ENCODE measurements at regions not wholly inside any gene's neighbourhood (a gene's known extent, or its start where the extent isn't known, plus 50 kb on each side); places are given as distances from the start of the nearest gene placed in this dataset.

DNA sequence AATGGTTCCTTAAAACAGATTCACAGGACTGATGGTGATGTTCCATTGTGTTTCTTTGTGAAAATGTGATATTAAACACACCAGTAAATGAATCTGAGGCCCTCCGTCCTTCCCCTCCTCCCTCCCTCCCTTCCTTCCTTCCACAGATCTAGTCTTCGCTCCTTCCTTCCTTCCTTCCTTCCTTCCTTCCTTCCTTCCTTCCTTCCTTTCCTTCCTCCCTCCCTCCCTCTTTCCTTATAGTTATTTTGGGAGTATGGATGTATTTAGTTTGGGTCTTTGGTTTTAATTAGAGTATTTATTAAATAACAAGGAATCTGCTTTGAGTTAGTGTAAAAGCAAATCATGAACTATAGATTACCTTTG lies 410.8 kb downstream of the PCNX1 start:
- no peak for DNase-seq
- intact Hi-C loops (cut with DNase I): no loop called here
- ATAC-seq: no peak

DNA sequence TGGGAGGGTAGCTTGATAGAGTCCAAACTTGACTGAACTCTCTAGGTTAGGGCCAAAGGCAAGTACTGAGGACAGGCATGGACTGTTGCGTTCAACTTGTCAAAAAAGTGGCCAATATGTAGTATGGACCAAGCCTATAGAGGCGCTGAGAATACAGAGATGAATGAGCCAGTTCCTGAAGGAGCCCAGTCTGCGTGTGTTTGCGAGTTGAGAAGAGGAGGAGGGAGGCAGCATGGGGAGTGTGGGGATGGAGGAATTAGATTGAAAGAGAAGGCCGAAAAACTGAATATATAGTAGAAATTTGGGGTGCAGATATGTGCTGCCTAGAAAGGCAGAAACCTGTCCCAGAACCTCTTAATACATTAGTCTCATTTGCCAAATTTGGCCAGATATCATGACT lies 412.4 kb downstream of the PCNX1 start:
- DNase-seq (no peak), ATAC-seq (peak in 1 of 2 donors; percentile 4)
- intact Hi-C loops (cut with DNase I): loop anchor here in 1 of 2 donors (10.0 kb wide), 2 partner anchors 185 to 435 kb away; no protein-coding TSS in a partner anchor

DNA sequence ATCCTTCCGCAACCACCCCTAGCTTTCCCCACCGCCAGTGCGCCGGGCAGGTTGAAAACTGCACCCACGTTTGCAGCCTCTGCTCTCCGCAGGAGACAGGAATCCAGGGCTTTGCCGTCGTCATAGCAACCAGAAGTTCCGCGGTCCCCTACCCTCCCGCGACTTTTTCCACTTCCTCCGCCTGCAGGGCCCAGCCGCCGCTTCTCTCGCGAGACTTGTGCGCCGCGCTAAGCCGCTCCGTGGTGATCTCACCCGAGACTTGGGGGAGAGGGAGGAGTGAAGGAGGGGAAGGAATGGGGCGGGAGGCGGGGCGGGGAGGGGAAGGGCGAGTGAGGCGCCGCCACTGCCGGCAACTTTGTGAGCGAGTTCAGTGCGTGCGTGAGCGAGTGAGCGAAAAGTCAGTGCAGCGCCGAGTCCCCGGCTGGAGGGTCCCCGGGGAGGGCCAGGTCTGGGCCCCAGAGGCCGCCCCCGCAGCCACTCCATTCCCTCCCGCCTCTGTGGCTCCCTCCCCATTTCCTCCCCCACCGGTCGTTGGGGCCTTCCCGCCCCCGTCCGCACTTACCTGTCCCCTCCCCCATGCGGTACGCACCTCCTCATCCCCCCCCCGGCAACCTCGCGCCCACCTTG lies 413.0 kb downstream of the PCNX1 start, which contains the start of gene SIPA1L1:
Gene SIPA1L1, plus strand, starts transcription at position 370 of the 627 bp plus-strand sequence.
- DNase-seq: peak; percentile 98
- intact Hi-C loops (cut with DNase I): loop anchor here in 1 of 2 donors (10.0 kb wide), 2 partner anchors 185 to 435 kb away; no protein-coding TSS in a partner anchor
- peak; percentile 96 to 97 for ATAC-seq

DNA sequence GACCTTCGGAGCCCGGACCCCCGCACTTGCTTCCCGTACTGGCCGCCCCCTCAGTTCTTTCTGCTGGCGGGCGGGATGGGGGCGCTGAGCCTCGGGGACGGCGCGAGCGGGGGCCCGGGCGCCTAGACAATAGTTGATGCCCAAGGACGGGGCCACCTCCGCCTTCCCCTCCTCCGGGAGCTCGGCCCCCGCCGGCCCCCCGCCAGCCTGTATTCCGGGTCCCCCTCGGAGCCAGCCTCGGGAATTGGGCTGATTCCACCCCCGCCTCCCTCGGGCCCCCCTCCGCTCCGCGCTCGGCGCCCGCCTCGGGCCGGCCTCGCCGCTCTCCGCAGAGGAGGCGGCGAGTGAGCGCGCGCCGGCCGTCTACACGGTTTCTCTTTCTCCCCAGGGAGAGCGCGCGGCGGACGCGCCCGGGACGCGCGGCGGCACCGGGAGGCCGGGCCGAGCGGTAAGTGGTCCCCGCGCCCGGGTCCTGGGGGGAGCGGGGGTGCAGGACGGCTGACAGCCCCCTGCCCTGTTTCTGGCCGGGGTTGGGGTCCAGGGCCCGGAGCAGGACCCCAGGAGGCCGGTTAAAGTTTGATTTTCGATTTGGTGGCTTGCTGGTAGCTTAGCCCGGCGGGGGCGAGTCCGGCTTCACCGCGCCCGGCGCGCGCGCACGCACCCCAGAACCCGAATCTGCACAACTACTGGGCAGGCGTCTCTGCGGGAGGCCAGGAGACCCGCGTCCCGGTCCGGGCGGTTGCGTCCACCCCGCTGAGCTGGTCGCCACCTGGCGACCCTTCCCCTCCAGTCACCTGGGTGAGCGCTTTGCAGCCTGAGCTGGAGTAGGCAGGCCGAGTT lies 413.7 kb downstream of the PCNX1 start:
- DNase-seq: peak; percentile 65
- peak; percentile 85 to 89 for ATAC-seq
- intact Hi-C loops (cut with DNase I): loop anchor here in 1 of 2 donors (10.0 kb wide), 2 partner anchors 186 to 434 kb away; no protein-coding TSS in a partner anchor

DNA sequence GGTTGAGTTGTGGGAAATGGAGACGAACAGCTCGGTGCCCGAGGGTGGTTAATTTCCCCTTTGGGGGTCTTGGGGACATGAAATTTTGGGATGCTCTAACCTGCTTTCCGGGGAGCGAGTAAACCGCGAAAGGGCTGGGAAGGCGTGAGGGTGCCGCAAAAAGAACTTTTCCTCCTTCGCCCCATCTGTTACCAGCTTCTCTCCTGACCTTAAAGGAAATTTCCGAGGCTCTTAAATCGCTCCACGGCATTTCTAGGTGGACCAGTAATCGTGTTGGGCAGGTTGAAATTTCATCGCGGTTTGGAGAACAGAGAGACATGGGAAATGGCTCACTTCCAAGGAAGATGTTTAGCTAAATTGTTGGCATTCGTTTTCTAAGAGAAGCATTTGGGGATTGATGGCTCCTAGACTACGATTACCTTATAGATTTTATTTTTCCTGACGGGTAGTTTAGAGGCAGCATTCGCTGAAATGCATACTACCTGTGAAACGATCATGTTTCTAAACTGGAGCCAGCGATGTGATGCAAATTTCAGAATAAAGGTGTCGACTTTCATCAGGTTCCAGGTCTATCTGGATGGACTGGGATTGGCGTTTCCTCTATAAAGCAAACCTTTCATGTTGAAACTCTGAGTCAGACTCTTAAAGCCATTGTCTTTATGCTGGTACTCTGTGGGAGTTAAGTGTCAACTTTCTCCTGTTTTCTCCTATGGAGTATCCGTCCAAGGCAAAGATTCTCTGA lies 414.5 kb downstream of the PCNX1 start:
- intact Hi-C loops (cut with DNase I): loop anchor here in 1 of 2 donors (10.0 kb wide), 2 partner anchors 187 to 433 kb away; no protein-coding TSS in a partner anchor
- DNase-seq: no peak
- no peak for ATAC-seq

DNA sequence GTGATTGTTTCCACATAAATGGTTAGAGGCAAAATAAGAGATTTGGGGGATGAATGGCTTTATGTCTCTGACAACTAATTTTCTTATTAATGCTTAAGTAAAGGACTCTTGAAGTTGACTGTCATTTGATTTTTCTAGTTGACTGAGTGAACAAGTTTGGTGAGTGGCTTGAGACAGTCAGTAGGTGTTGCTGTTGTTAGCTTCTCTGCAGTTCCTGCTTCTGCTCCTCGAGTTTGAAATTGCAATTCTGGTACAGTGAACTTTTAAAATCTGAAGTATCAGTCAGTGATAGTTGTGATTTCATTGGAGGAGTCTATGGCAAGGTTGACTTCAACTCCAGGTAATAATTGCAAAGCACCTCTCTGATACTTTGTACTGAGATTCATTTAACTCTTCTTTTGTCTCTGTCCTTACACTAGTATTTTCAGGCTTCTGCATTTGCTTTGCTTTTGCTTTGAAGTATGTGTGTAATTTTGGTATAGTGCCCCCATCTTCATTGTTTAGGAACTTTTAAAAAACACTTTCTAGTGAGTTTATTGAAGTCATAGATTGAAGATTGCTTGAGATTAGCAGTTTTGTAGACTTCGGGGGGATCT lies 415.5 kb downstream of the PCNX1 start:
- ATAC-seq: no peak
- DNase-seq: no peak
- intact Hi-C loops (cut with DNase I): loop anchor here in 1 of 2 donors (10.0 kb wide), 2 partner anchors 188 to 432 kb away; no protein-coding TSS in a partner anchor

DNA sequence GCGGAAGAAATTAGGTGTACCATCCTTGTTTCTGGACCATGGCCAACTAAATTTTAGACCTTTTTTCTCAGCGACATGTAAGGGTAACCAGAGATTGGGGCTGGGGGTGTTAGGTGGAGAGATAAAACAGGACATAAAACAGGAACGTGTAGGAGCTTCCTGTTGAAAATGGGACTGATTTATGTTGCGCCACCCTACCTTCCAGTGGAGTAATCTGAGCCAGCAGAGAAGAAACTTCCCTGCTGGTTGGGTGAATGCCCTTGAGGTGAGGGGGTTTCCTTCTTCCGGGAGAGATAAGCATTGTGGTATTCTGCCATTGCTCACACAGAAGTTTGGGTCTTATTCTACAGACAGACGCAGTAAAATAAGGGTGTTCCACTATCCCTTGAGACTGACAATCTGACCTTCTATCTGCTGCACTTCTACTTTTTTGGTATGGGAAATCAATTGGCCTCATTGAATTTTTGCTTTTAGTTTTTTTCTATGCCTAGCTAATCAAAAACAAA lies 417.6 kb downstream of the PCNX1 start:
- DNase-seq (no peak), ATAC-seq (no peak)
- intact Hi-C loops (cut with DNase I): loop anchor here in 1 of 2 donors (10.0 kb wide), 2 partner anchors 190 to 430 kb away; no protein-coding TSS in a partner anchor

DNA sequence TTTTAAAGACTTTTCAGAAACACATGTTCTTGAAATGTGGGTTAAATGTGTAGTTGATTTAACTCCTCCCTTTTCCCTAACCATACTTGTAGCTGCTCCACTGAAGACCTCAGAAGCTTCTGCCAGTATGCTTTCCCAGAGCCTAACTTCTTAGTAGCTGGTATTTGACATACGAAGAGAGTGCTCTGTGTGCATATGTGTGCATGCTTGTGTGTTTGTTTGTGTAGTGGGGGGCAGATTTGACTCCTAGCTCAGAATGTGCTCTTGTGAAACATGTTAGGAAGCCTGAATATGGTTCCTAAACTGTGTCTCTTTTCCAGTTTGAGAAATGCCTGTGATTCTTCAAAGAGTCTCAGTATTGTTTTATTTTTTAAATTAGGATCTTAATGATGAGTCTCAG lies 420.4 kb downstream of the PCNX1 start:
- ATAC-seq (no peak), DNase-seq (no peak)
- intact Hi-C loops (cut with DNase I): loop anchor here in 1 of 2 donors (10.0 kb wide), 2 partner anchors 193 to 427 kb away; no protein-coding TSS in a partner anchor

DNA sequence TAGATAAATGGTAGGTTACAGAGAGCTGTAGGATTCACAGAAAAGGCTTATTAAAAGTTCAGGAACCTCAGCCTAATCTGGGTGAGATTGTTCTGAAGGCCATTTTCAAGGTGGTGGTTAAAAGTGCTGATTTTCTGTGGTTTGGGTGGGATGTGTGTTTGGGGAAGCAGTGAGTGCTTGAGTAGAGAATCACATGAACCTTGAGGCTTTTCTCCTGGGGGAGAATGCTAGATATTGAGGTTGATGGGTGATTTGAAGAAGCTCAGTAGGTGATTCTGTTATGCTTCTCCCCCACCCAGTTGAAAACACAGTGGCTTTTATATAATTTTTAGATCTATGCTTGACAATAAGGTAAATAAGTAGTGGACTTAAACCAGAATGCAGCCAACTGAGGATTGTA lies 420.9 kb downstream of the PCNX1 start:
- intact Hi-C loops (cut with DNase I): loop anchor here in 1 of 2 donors (10.0 kb wide), 2 partner anchors 193 to 427 kb away; no protein-coding TSS in a partner anchor
- ATAC-seq (no peak), DNase-seq (no peak)

DNA sequence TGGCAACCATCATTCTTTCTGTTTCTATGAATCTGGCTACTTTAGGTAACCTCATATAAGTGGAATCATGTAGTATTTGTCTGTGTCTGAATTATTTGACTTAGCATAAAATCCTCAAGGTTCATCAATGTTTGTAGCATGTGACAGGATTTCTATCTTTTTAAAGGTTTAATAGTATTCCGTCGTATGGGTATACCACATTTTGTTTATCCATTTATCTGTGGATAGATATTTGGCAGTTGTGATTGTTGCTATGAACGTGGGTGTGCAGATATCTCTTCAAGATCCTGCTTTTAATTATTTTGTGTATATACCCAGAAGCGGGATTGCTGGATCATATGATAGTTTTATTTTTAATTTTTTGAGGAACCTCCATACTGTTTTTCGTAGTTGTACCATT lies 421.7 kb downstream of the PCNX1 start:
- DNase-seq (no peak), ATAC-seq (no peak)
- intact Hi-C loops (cut with DNase I): loop anchor here in 1 of 2 donors (10.0 kb wide), 2 partner anchors 194 to 426 kb away; no protein-coding TSS in a partner anchor

DNA sequence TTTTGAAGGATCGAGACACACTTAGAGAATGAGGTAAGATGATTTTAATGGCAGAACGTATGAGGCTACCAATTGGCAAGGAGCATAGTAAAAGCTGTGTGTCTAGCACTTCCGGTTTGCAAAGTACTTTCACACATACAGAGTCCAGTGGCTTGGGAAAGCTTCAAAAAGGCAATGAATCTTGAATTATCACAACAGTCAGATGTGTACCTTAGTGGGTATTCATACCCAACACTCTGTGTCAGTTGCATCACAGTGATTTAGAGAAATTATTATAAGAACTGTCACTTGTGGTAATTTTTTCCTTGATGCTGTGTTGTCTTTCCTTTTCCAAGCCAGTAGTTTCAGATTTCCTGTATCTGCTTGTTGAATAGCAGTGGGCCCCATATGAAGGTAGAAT lies 424.1 kb downstream of the PCNX1 start:
- DNase-seq (no peak), ATAC-seq (no peak)
- intact Hi-C loops (cut with DNase I): no loop called here

DNA sequence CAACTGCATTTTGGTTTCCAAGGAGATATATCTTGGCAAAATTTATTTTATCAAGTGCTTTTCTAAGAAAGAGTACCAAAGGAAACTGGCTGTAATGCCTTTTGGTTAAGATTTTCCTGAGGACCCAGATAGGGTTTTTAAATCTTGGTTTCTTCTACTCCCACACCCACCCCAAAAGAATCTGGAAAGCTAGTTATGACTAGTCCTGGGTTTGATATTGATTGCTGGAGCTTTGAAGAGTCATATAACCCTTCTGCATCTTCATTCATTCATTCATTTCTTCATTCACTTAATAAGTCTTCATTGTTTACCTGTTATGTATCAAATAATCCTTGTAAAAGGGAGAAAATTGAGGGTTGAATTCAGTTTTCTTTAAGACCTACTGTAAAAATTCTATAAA lies 425.2 kb downstream of the PCNX1 start:
- no peak for ATAC-seq
- intact Hi-C loops (cut with DNase I): no loop called here
- DNase-seq: no peak

DNA sequence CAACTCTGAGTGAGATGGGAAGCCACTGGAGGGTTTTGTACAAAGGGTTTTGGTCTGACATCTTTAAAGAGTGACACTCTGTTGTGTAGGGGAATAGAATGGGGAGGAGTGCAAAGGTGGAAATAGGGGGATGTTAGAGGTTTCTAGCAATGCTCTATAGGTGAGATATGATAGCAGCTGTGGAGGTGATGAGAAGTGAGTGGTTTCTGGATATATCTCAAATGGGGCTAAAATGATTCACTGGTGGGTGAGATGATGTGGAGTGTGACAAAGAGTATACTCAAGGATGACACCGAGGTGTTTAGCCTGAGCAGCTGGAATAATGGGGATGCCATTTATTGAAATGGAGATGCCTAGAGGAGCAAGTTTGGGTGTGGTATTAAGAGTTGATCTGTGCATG lies 426.4 kb downstream of the PCNX1 start:
- ATAC-seq: no peak
- no peak for DNase-seq
- intact Hi-C loops (cut with DNase I): no loop called here

DNA sequence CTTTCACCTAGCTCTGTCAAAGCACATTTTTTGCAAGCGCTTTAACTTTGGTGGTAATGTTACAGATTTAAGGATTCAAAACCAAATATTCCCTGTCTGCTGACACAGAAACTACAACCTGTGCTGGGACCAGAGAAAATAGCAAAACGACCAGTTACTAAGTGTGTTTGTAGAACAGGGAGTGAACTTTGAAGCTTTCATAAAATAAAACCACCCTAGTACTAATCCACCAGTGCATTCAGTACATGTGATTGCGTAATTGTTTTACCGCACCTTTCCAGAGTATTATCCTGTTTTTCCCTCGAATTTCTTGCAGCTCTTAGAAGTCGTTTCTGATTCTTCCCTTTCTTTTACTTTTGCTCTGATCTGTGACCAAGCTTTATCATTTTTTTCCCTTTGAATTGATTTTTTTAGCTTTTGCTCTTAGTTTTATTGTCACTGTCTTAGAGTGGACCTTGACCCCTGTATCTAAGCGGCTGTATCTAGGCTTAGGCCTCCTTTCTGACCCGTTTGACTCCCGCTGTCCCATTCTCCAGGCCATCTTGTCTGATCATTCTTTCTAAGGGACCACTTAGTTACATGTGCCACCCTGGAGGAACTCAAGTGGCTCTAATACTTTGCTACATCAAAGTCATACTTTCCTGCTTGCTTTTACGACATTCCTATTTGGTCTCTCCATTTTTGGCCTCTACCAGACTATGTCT lies 429.4 kb downstream of the PCNX1 start:
- intact Hi-C loops (cut with DNase I): no loop called here
- DNase-seq (no peak), ATAC-seq (no peak)

DNA sequence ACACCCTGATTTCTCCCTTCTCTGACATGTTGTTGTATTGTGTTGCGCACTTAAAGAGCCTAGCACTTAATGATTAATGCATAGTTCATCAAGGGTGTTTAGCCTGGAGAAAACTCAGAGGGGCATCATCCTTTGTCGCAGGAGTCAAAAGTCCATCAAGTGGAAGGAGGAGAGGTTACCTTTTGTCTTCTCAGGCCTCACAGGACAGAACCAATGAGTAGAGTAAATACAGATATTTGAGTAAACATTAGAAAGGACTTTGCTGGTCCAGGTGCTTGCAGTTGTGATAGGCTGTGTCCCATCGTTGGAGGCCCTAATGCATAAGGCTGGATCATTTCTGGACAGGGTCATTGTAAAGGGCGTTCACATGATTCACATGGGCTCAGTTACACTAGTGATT lies 430.9 kb downstream of the PCNX1 start:
- DNase-seq: no peak
- no peak for ATAC-seq
- intact Hi-C loops (cut with DNase I): no loop called here

DNA sequence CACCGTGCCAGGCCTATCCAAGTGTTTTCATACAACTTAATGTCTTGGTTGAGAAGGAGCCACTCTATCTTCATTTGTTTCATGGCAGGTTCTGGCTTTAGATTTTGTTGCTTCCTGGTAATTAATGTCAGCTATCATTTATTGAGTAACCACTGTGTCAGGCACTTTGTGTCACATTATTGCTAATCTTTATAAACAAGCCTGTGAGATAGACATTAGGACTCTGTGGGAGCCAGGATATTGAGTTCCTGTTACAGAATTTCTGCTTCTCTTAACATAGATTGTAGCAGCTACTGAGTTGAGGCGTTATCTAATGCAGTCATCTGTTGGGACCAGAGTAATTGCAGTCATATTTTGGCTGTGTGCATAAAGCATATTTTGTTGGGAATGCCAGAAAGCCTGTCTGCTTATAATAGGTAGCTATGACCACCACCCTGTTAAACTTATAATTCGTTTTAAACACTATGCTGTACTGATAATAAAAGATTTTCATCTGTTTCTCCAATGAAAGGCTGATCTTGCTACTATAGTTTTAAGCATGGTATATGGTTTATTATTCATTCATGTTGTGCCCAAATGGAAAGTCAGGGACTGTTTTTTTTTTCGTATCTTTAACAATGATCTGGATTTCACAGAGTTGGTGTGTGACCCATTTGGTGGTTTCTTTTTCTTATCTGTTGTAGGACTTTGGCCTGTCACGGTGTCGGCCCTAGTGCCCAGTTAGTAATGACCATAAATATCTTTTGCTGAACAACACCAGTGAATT lies 432.6 kb downstream of the PCNX1 start:
- no peak for DNase-seq
- no peak for ATAC-seq
- intact Hi-C loops (cut with DNase I): no loop called here

DNA sequence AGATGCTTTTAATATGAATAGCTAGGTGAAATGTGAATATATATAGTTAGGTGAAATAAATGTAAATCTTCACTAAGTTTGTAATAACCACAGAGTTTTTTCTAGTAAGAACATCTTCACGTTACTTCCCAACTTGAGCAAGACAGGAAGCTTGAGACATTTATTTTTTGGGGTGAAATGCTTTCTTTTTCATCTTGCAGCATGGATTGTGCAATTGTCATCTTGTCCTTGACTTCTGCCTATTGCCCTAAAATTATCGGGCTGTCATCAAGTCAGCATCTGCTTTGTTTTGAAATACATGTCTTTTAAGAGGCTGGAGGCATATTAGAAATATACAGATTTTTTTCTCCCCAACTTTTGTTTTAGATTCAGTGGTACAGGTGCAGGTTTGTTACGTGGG lies 433.9 kb downstream of the PCNX1 start:
- DNase-seq (no peak), ATAC-seq (no peak)
- intact Hi-C loops (cut with DNase I): no loop called here

All from left cardiac atrium (tissue), 4 donors.